ENCODE measurements at regions not wholly inside any gene's neighbourhood (a gene's known extent, or its start where the extent isn't known, plus 50 kb on each side); places are given as distances from the start of the nearest gene placed in this dataset.

DNA sequence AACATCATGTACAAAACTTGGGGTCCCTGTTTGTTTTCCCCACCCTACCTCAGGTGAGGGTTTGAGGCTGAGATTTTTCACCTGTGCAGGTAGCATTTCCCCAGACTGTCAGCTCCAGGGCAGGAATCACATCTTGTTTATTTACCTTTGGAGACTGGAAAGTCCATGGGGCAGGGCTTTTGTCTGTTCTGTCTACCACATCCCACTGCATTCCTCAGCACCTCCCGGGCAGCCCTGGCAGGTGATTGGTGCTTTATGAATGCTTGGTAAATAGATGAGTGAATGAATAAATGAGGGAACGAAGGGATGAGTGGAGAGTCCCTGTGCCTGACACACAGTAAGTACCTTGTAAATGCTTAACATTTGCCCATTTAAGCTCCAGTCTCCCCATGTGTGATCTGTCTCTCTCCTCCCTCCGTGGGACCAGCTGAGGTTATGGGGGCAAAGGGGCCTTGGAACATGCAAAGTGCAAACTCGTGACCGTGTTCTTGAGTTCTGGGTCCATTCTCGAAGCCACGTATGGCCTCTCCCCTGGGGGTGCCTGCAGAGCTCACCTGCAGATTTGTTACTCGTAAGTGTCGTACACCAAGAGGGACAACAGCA, 69.7 kb upstream of the PMEPA1 start:
- TF ChIP-seq TAF1 (IDR thresholded peaks at IDR 0.05; ENCODE audit: borderline replicate concordance, insufficient read depth, low read length) (no peak), POLR2AphosphoS5 (IDR thresholded peaks at IDR 0.05; ENCODE audit: low read depth, low read length) (no peak), SIN3A (IDR thresholded peaks at IDR 0.05; ENCODE audit: borderline replicate concordance, insufficient read depth, low read length) (no peak)

DNA sequence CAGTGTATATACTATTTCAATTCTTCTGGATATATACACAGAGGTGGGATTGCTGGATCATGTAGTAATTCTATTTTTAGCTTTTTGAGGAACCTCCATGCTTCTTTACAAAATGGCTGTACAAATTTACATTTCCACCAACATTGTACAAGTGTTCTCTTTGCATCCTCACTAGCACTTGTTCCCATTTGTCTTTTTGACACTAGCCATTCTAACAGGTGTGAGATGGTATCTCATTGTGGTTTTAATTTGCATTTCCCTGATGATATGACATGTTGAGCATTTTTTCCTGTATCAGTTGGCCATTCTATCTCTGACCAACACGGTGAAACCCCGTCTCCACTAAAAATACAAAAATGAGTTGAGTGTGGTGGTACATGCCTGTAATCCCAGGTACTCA, 68.1 kb upstream of the PMEPA1 start:
- TF ChIP-seq SIN3A (IDR thresholded peaks at IDR 0.05; ENCODE audit: borderline replicate concordance, insufficient read depth, low read length), result no peak
- no peak for TF ChIP-seq FOXP2 (optimal IDR thresholded peaks at IDR 0.05; ENCODE audit: borderline replicate concordance, extremely low read depth, extremely low read length, insufficient read depth)
- no peak for TF ChIP-seq POLR2AphosphoS5 (IDR thresholded peaks at IDR 0.05; ENCODE audit: low read depth, low read length)
- TF ChIP-seq, protein P1, sequence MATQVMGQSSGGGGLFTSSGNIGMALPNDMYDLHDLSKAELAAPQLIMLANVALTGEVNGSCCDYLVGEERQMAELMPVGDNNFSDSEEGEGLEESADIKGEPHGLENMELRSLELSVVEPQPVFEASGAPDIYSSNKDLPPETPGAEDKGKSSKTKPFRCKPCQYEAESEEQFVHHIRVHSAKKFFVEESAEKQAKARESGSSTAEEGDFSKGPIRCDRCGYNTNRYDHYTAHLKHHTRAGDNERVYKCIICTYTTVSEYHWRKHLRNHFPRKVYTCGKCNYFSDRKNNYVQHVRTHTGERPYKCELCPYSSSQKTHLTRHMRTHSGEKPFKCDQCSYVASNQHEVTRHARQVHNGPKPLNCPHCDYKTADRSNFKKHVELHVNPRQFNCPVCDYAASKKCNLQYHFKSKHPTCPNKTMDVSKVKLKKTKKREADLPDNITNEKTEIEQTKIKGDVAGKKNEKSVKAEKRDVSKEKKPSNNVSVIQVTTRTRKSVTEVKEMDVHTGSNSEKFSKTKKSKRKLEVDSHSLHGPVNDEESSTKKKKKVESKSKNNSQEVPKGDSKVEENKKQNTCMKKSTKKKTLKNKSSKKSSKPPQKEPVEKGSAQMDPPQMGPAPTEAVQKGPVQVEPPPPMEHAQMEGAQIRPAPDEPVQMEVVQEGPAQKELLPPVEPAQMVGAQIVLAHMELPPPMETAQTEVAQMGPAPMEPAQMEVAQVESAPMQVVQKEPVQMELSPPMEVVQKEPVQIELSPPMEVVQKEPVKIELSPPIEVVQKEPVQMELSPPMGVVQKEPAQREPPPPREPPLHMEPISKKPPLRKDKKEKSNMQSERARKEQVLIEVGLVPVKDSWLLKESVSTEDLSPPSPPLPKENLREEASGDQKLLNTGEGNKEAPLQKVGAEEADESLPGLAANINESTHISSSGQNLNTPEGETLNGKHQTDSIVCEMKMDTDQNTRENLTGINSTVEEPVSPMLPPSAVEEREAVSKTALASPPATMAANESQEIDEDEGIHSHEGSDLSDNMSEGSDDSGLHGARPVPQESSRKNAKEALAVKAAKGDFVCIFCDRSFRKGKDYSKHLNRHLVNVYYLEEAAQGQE (IDR thresholded peaks at IDR 0.05; ENCODE audit: insufficient read depth in 1 of 2, low read depth in 2 of 2, low read length in 2 of 2), result no peak
- TF ChIP-seq TAF1 (IDR thresholded peaks at IDR 0.05; ENCODE audit: borderline replicate concordance, insufficient read depth, low read length), result no peak

DNA sequence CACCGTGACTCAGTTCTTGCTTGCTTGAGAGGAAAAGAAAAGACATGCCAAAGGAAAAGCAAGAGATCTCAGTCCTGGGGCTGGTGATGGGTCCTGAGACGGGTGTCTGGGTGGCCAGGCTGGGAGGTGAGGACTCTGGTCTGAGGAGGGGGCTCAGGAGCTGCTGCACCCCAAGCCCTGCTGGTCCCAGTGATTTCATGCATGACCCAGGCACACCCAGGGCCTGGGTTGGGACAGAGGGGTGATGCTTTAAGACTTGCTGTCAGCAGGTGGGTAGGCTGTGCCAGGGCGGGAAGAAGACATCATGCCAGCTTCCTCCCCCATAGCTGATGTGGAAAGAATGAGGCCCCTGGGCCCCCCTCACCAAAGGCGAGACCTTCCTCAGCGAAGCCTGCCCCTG, 65.1 kb upstream of the PMEPA1 start:
- TF ChIP-seq SIN3A (IDR thresholded peaks at IDR 0.05; ENCODE audit: borderline replicate concordance, insufficient read depth, low read length), result no peak
- no peak for TF ChIP-seq POLR2AphosphoS5 (IDR thresholded peaks at IDR 0.05; ENCODE audit: low read depth, low read length)
- TF ChIP-seq, protein P1 (IDR thresholded peaks at IDR 0.05; ENCODE audit: insufficient read depth in 1 of 2, low read depth in 2 of 2, low read length in 2 of 2), result no peak
- no peak for TF ChIP-seq TAF1 (IDR thresholded peaks at IDR 0.05; ENCODE audit: borderline replicate concordance, insufficient read depth, low read length)
- no peak for TF ChIP-seq FOXP2 (optimal IDR thresholded peaks at IDR 0.05; ENCODE audit: borderline replicate concordance, extremely low read depth, extremely low read length, insufficient read depth)

DNA sequence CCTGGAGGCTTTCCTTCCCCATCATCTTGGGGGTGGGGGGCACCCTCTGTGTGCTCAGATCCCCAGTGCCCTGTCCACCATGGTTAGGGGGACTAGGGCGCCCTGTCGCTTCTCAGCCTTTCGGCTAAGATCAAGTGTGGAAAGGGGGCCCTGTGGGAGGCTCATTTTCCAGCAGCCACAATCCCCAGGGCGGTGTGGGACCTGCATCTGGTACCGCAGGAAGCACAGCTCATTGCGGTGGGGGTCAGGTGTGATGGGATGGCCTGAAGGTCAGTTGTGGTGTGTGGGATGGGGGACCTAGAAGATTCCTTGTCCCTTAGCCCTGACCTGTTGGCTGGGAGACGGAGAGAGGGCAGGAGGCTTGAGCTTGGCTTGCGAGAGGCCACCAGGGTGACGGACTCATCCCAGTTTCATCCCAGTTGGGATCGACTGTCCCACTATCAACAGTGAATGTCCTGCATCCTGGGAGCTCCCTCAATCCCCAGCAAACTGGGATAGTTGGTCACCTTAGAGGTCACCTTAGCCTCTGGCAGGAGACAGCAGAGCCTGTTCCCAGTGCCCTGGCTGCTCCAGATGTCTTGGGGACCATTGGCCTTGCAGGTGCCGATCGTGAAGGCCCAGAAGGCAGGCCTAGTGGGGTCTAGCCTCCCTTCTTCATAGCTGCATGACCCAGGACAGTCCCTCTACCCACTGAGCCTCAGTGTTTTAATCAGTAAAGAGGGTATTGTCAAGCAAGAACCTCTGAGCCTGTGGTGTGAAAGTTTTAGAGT, 64.5 kb upstream of the PMEPA1 start:
- TF ChIP-seq SIN3A (IDR thresholded peaks at IDR 0.05; ENCODE audit: borderline replicate concordance, insufficient read depth, low read length), result no peak
- TF ChIP-seq, protein P1 (IDR thresholded peaks at IDR 0.05; ENCODE audit: insufficient read depth in 1 of 2, low read depth in 2 of 2, low read length in 2 of 2), result no peak
- no peak for TF ChIP-seq POLR2AphosphoS5 (IDR thresholded peaks at IDR 0.05; ENCODE audit: low read depth, low read length)

DNA sequence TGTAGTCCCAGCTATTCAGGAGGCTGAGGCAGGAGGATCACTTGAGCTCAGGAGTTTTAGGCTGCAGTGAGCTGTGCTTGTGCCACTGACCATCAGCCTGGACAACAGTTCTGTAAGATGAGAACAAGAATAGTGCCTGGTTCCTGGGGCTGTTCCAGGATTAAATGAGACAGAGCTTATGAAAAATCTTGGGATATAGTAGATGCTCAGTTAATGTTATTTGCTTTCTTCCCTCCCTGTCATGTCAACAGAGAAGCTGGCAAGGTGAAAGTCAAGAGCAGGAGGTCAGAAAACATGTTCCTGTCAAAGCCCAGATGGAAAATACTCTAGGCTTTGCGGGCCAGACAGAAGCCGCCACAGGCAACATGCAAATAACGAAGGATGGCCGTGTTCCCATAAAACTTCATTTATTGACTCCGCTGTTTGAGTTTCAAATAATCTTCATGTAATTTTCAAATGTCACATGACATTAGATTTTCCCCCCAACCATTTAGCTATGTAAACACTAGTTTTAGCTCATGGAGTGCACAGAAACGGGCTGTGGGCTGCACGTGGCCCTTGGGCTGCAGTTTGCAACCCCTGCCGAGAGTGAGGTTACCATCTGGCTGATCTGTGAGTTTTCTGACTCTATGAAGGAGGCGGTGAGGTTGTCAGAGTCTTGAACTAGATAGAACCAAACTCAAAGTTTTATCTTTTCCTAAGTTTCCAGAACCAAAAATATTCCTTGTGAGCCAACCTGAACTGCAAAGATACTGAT, 63.4 kb upstream of the PMEPA1 start:
- TF ChIP-seq POLR2AphosphoS5 (IDR thresholded peaks at IDR 0.05; ENCODE audit: low read depth, low read length) (no peak), SIN3A (IDR thresholded peaks at IDR 0.05; ENCODE audit: borderline replicate concordance, insufficient read depth, low read length) (no peak), TAF1 (IDR thresholded peaks at IDR 0.05; ENCODE audit: borderline replicate concordance, insufficient read depth, low read length) (no peak)
- TF ChIP-seq, protein P1 (IDR thresholded peaks at IDR 0.05; ENCODE audit: insufficient read depth in 1 of 2, low read depth in 2 of 2, low read length in 2 of 2), result no peak
